IMR-90 (cell line): ENCODE measurements at regions not wholly inside any gene's neighbourhood (a gene's known extent, or its start where the extent isn't known, plus 50 kb on each side); places are given as distances from the start of the nearest gene placed in this dataset.
A peak's percentile ranks its signal among the peaks of the same experiment; 100 is the strongest.

Experiments
- ATAC-seq: fragments of 200-7000 bp; cut with Tn5 transposase; 2 replicates; pipeline ENCODE4 v1.9.1; 2020; ENCODE audit warnings: low read depth, mild to moderate bottlenecking, moderate library complexity
- BruUV-seq: library from RNA; stranded (reverse); fragments of 400-500 nt; replicated peaks from 2 replicates; lab custom pipeline; 2021; lab: Mats Ljungman, UMichigan
- CTCF ChIA-PET: fragments of 300-600 bp; formaldehyde crosslinking; extraction: SDS; loops from one replicate; lab custom pipeline; 2021; ENCODE audit warnings: antibody characterized with exemption; lab: Yijun Ruan, JAX
- POLR2A ChIA-PET: fragments of 300-600 bp; sonication (Branson Sonifier 250); formaldehyde crosslinking; loops from one replicate; lab custom pipeline; 2022; ENCODE audit warnings: antibody characterized with exemption; ENCODE audit not compliant: unreplicated experiment; lab: Charles Lee
- DNase-seq: peaks from one replicate; pipeline ENCODE4 v3.0.0; 2013
- H2AFZ ChIP-seq: replicated peaks from 2 replicates; pipeline ENCODE3; 2013; ENCODE audit warnings: low read length, mild to moderate bottlenecking; ENCODE audit not compliant: poor library complexity
- H2AK5ac ChIP-seq: 2 replicates; pipeline ENCODE4 v1.6.1; 2013; ENCODE audit warnings: low read depth, low read length, inconsistent platforms
- H2AK9ac ChIP-seq: replicated peaks from 2 replicates; pipeline ENCODE3; 2013; ENCODE audit warnings: mild to moderate bottlenecking, low read depth, low read length, moderate library complexity; ENCODE audit not compliant: poor library complexity
- H2BK120ac ChIP-seq: 2 replicates; pipeline ENCODE4 v1.6.1; 2013; ENCODE audit warnings: low read depth, low read length, inconsistent platforms
- H2BK15ac ChIP-seq: 3 replicates; pipeline ENCODE4 v1.6.1; 2013; ENCODE audit warnings: low read depth, low read length, inconsistent platforms
- H2BK20ac ChIP-seq: 2 replicates; pipeline ENCODE4 v1.6.1; 2013; ENCODE audit warnings: low read depth, mild to moderate bottlenecking, inconsistent platforms, low read length, moderate library complexity
- H2BK5ac ChIP-seq: 2 replicates; pipeline ENCODE4 v1.6.1; 2013; ENCODE audit warnings: mild to moderate bottlenecking, low read depth, low read length, inconsistent platforms; ENCODE audit not compliant: poor library complexity, severe bottlenecking
- H3K14ac ChIP-seq: replicated peaks from 2 replicates; pipeline ENCODE4 v1.6.1; 2013; ENCODE audit warnings: low read depth, low read length, inconsistent platforms
- H3K18ac ChIP-seq: 2 replicates; pipeline ENCODE4 v1.6.1; 2013; ENCODE audit warnings: low read depth, low read length, control low read depth
- H3K23ac ChIP-seq: 2 replicates; pipeline ENCODE4 v1.6.1; 2013; ENCODE audit warnings: low read depth, low read length, inconsistent platforms
- H3K27ac ChIP-seq: 2 replicates; pipeline ENCODE4 v1.5.1; 2013; ENCODE audit warnings: mild to moderate bottlenecking, control low read depth, low read length; ENCODE audit not compliant: insufficient read depth
- H3K27me3 ChIP-seq: 2 replicates; pipeline ENCODE4 v1.6.1; 2013; ENCODE audit warnings: low read length; ENCODE audit not compliant: control insufficient read depth, insufficient read depth
- H3K36me3 ChIP-seq: 2 replicates; pipeline ENCODE4 v1.6.1; 2013; ENCODE audit warnings: low read length, mixed read lengths; ENCODE audit not compliant: control insufficient read depth, insufficient read depth
- H3K4ac ChIP-seq: 2 replicates; pipeline ENCODE4 v1.6.1; 2013; ENCODE audit warnings: low read depth, low read length, inconsistent platforms
- H3K4me1 ChIP-seq: 2 replicates; pipeline ENCODE4 v1.6.1; 2013; ENCODE audit warnings: low read length, mixed read lengths; ENCODE audit not compliant: control insufficient read depth, insufficient read depth
- H3K4me2 ChIP-seq: 2 replicates; pipeline ENCODE4 v1.6.1; 2013; ENCODE audit warnings: low read depth, mild to moderate bottlenecking, control low read depth, low read length, moderate library complexity
- H3K4me3 ChIP-seq: 2 replicates; pipeline ENCODE4 v1.5.1; 2013; ENCODE audit warnings: low read depth, mild to moderate bottlenecking, control low read depth, low read length, moderate library complexity; ENCODE audit not compliant: insufficient read depth
- H3K56ac ChIP-seq: 2 replicates; pipeline ENCODE4 v1.6.1; 2013; ENCODE audit warnings: low read length, inconsistent platforms; ENCODE audit not compliant: insufficient read depth; ENCODE audit errors: extremely low read depth
- H3K79me1 ChIP-seq, 2 experiments: 2 replicates each; pipeline ENCODE4 v1.6.1; 2013; ENCODE audit warnings: low read length in 2 of 2, inconsistent platforms in 1 of 2, low read depth in 1 of 2
- H3K9ac ChIP-seq: 2 replicates; pipeline ENCODE4 v1.6.1; 2013; ENCODE audit warnings: low read depth, low read length, control low read depth
- H3K9me1 ChIP-seq: 2 replicates; pipeline ENCODE4 v1.6.1; 2013; ENCODE audit warnings: low read length, inconsistent platforms; ENCODE audit not compliant: insufficient read depth
- H3K9me3 ChIP-seq: 2 replicates; pipeline ENCODE4 v1.6.1; 2013; ENCODE audit warnings: low read length; ENCODE audit not compliant: control insufficient read depth, insufficient read depth
- H4K20me1 ChIP-seq: 2 replicates; pipeline ENCODE4 v1.6.1; 2013; ENCODE audit warnings: low read length, inconsistent platforms; ENCODE audit not compliant: insufficient read depth
- H4K5ac ChIP-seq: 2 replicates; pipeline ENCODE4 v1.6.1; 2013; ENCODE audit warnings: mild to moderate bottlenecking, low read depth, low read length, control low read depth
- H4K8ac ChIP-seq, 2 experiments: 2 replicates each; pipeline ENCODE4 v1.6.1; 2013; ENCODE audit warnings: low read depth in 2 of 2, low read length in 2 of 2, control low read depth in 1 of 2, inconsistent platforms in 1 of 2
- H4K91ac ChIP-seq: 2 replicates; pipeline ENCODE4 v1.6.1; 2013; ENCODE audit warnings: low read depth, low read length, inconsistent platforms; ENCODE audit not compliant: insufficient read depth
- BHLHE40 ChIP-seq: fragments of 150-350 bp; IDR thresholded peaks from 2 replicates; pipeline ENCODE4 v1.6.1; 2016; ENCODE audit warnings: mild to moderate bottlenecking, low read depth, low read length
- CHD1 ChIP-seq: IDR thresholded peaks from 2 replicates; pipeline ENCODE4 v1.6.1; 2012; ENCODE audit warnings: low read depth, low read length, improper control_type of control experiment
- CTCF ChIP-seq: conservative IDR thresholded peaks from 2 replicates; pipeline ENCODE4 v1.5.1; 2012; ENCODE audit warnings: mild to moderate bottlenecking, low read depth, low read length, improper control_type of control experiment
- FOS ChIP-seq: fragments of 150-350 bp; IDR thresholded peaks from 2 replicates; pipeline ENCODE4 v1.6.1; 2016; ENCODE audit warnings: low read depth, low read length
- MAFK ChIP-seq: IDR thresholded peaks from 2 replicates; pipeline ENCODE4 v1.6.1; 2012; ENCODE audit warnings: low read depth, low read length, improper control_type of control experiment
- MAZ ChIP-seq: IDR thresholded peaks from 2 replicates; pipeline ENCODE4 v1.6.1; 2012; ENCODE audit warnings: low read depth, mild to moderate bottlenecking, low read length, improper control_type of control experiment, moderate library complexity, borderline replicate concordance
- MXI1 ChIP-seq: IDR thresholded peaks from 2 replicates; pipeline ENCODE4 v1.6.1; 2012; ENCODE audit warnings: low read depth, mild to moderate bottlenecking, low read length, moderate library complexity, borderline replicate concordance
- POLR2A ChIP-seq: IDR thresholded peaks from 2 replicates; pipeline ENCODE4 v1.6.1; 2012; ENCODE audit warnings: mild to moderate bottlenecking, low read depth, low read length
- RFX5 ChIP-seq: IDR thresholded peaks from 2 replicates; pipeline ENCODE4 v1.8.0; 2012; ENCODE audit warnings: low read depth, mild to moderate bottlenecking, low read length, moderate library complexity
- WGBS, 2 experiments: methylation state at CpG; one replicate each; pipeline versions ENCODE4 v1.1.5 to v1.1.7; 2013; ENCODE audit warnings: missing lambda C conversion rate in 2 of 2; ENCODE audit not compliant: insufficient read length in 1 of 2; ENCODE audit errors: extremely low coverage in 2 of 2; 5-methylcytosine and 5-hydroxymethylcytosine counted together
- dilution Hi-C: fragments of 300-500 bp; cut with HindIII; formaldehyde crosslinking; loops from one replicate; pipeline ENCODE4 v1.14.3; 2018; ENCODE audit warnings: low sequenced_read_pairs; ENCODE audit not compliant: unreplicated experiment
- in situ Hi-C: fragments of 300-500 bp; cut with MboI; formaldehyde crosslinking; loops from 3 replicates; pipeline ENCODE4 v1.14.3; 2019; ENCODE audit warnings: low sequenced_read_pairs, inconsistent platforms, mixed read lengths
- intact Hi-C: fragments of 100-400 bp; cut with micrococcal nuclease; formaldehyde crosslinking; loops from 2 replicates; pipeline ENCODE4 v1.10.0; 2022

GRCh38 chr5:54845567-54845941 is 139.8 kb downstream of the ESM1 start:
- H2AFZ ChIP-seq: peak overlapping the region; percentile 45
- H2BK5ac ChIP-seq: peak overlapping the region; percentile 66
- no peaks in the 10 kb centered on the region for H3K9me3 ChIP-seq
- H3K36me3 ChIP-seq: no peaks in the 10 kb centered on the region
- ATAC-seq (peak; percentile 57), DNase-seq (peak; percentile 75)
- BruUV-seq: no TSS peak
- peak overlapping the region; percentile 83 for H3K14ac ChIP-seq
- peak overlapping the region; percentile 39; the same call in 1 of the 2 replicates for H3K9ac ChIP-seq
- peak overlapping the region in 1 of 2 experiments; percentile 33; a peak in 2 of 4 replicates for H4K8ac ChIP-seq
- CTCF ChIA-PET: interaction anchor here (1.1 to 2.5 kb wide), 7 partner anchors 22 to 328 kb away, joined by 3 to 14 read pairs (median 6); partner anchors contain the start of gene SNX18
- H3K9me1 ChIP-seq: peaks cover 9% of the 10 kb centered on the region; the same call in 1 of the 2 replicates
- peak overlapping the region; percentile 23 for H3K4me2 ChIP-seq
- H2AK5ac ChIP-seq: no peak overlapping the region
- H3K23ac ChIP-seq: peak overlapping the region; percentile 44; the same call in 1 of the 2 replicates
- peak overlapping the region; percentile 92 for H2BK20ac ChIP-seq
- H3K18ac ChIP-seq: peak overlapping the region; percentile 86
- peak overlapping the region; percentile 57; the same call in 1 of the 2 replicates for H4K91ac ChIP-seq
- peak overlapping the region; percentile 75 for H3K4ac ChIP-seq
- H4K5ac ChIP-seq: peak overlapping the region; percentile 22
- TF ChIP-seq MAZ (no peak), FOS (peak; percentile 83), POLR2A (no peak), CHD1 (no peak), MAFK (no peak), RFX5 (no peak), BHLHE40 (peak; percentile 14; the same call in 1 of the 2 replicates), MXI1 (0 out of 2 replicates have a peak, but pooled peaks have one; percentile 37), CTCF (no peak)
- H2BK15ac ChIP-seq: peak overlapping the region; percentile 52; the same call in 2 of the 3 replicates
- H3K27me3 ChIP-seq: no peaks in the 10 kb centered on the region; the same call in 1 of the 2 replicates
- peak overlapping the region; percentile 59; the same call in 1 of the 2 replicates for H3K56ac ChIP-seq
- H3K79me1 ChIP-seq: peaks cover 0 to 17% of the 10 kb centered on the region in 2 experiments; a peak in 2 of 4 replicates
- no peaks in the 10 kb centered on the region for H4K20me1 ChIP-seq
- peak overlapping the region; percentile 79; the same call in 1 of the 2 replicates for H3K27ac ChIP-seq
- no peak overlapping the region for H2AK9ac ChIP-seq
- no CpG with 5 or more reads among the region's 3 CpGs for WGBS, 2 experiments
- POLR2A ChIA-PET: no interaction called here
- H2BK120ac ChIP-seq: peak overlapping the region; percentile 79
- no peak overlapping the region for H3K4me3 ChIP-seq
- in situ Hi-C loops (no loop called here), intact Hi-C loops (loop anchor here (1.0 to 10.0 kb wide), 3 partner anchors 181 to 328 kb away; partner anchors contain the start of gene SNX18), dilution Hi-C loops (no loop called here)
- H3K4me1 ChIP-seq: peaks cover 21% of the 10 kb centered on the region
